Smooth muscle cell (in vitro differentiated cells): ENCODE measurements at regions not wholly inside any gene's neighbourhood (a gene's known extent, or its start where the extent isn't known, plus 50 kb on each side); places are given as distances from the start of the nearest gene placed in this dataset.

Experiments used
- DNase-seq: peaks from one replicate; lab custom pipeline; 2025; ENCODE audit not compliant: unreplicated experiment; lab: John Stamatoyannopoulos, UW
- H2AFZ ChIP-seq: fragments of 200-600 bp; sonication (generic); 2 replicates; pipeline ENCODE4 v1.6.0; 2016; ENCODE audit warnings: antibody characterized with exemption, low read depth, mild to moderate bottlenecking
- H3F3A ChIP-seq: fragments of 200-600 bp; sonication (generic); 2 replicates; pipeline ENCODE4 v1.6.0; 2017; ENCODE audit warnings: antibody characterized with exemption, low read depth
- H3K27ac ChIP-seq: fragments of 200-600 bp; sonication (generic); 2 replicates; pipeline ENCODE4 v1.5.1; 2016; ENCODE audit warnings: low read depth, mild to moderate bottlenecking
- H3K27me3 ChIP-seq: fragments of 200-600 bp; sonication (generic); 2 replicates; pipeline ENCODE4 v1.6.1; 2016; ENCODE audit warnings: low read depth, mild to moderate bottlenecking
- H3K36me3 ChIP-seq: fragments of 200-600 bp; sonication (generic); 2 replicates; pipeline ENCODE4 v1.5.1; 2016; ENCODE audit warnings: low read depth
- H3K4me1 ChIP-seq: fragments of 200-600 bp; sonication (generic); 2 replicates; pipeline ENCODE4 v1.5.1; 2016; ENCODE audit warnings: low read depth
- H3K4me2 ChIP-seq: fragments of 200-600 bp; sonication (generic); 2 replicates; pipeline ENCODE4 v1.6.0; 2016; ENCODE audit warnings: mild to moderate bottlenecking
- H3K4me3 ChIP-seq: fragments of 200-600 bp; sonication (generic); 2 replicates; pipeline ENCODE4 v1.5.1; 2016; ENCODE audit warnings: mild to moderate bottlenecking
- H3K79me2 ChIP-seq: fragments of 200-600 bp; sonication (generic); 2 replicates; pipeline ENCODE4 v1.6.0; 2016; ENCODE audit warnings: low read depth, mild to moderate bottlenecking
- H3K9ac ChIP-seq: fragments of 200-600 bp; sonication (generic); 2 replicates; pipeline ENCODE4 v1.6.0; 2016; ENCODE audit warnings: low read depth
- H3K9me3 ChIP-seq: fragments of 200-600 bp; sonication (generic); replicated peaks from 2 replicates; pipeline ENCODE4 v1.5.1; 2016; ENCODE audit warnings: low read depth
- H4K20me1 ChIP-seq: fragments of 200-600 bp; sonication (generic); 2 replicates; pipeline ENCODE4 v1.6.0; 2016; ENCODE audit warnings: low read depth
- WGBS: methylation state at CpG from one replicate; pipeline ENCODE4 v1.1.7; 2016; ENCODE audit warnings: low lambda C conversion rate; 5-methylcytosine and 5-hydroxymethylcytosine counted together
- TF ChIP-seq, protein P1 (sequence below): fragments of 200-600 bp; sonication (generic); IDR thresholded peaks from 2 replicates; pipeline ENCODE4 v1.5.1; 2017; ENCODE audit warnings: borderline replicate concordance, mild to moderate bottlenecking, antibody characterized with exemption; ENCODE audit not compliant: insufficient read depth, poor library complexity, severe bottlenecking

GRCh38 chr3:31210068-31210645, 315.7 kb upstream of the GADL1 start:
- no peaks in the 10 kb centered on the region for H4K20me1 ChIP-seq
- H3F3A ChIP-seq: no peaks in the 10 kb centered on the region
- DNase-seq: no peak
- H3K4me3 ChIP-seq: no peak overlapping the region
- TF ChIP-seq, protein P1, sequence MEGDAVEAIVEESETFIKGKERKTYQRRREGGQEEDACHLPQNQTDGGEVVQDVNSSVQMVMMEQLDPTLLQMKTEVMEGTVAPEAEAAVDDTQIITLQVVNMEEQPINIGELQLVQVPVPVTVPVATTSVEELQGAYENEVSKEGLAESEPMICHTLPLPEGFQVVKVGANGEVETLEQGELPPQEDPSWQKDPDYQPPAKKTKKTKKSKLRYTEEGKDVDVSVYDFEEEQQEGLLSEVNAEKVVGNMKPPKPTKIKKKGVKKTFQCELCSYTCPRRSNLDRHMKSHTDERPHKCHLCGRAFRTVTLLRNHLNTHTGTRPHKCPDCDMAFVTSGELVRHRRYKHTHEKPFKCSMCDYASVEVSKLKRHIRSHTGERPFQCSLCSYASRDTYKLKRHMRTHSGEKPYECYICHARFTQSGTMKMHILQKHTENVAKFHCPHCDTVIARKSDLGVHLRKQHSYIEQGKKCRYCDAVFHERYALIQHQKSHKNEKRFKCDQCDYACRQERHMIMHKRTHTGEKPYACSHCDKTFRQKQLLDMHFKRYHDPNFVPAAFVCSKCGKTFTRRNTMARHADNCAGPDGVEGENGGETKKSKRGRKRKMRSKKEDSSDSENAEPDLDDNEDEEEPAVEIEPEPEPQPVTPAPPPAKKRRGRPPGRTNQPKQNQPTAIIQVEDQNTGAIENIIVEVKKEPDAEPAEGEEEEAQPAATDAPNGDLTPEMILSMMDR: no peak
- H2AFZ ChIP-seq: no peak overlapping the region
- no peak overlapping the region for H3K9ac ChIP-seq
- no peaks in the 10 kb centered on the region for H3K36me3 ChIP-seq
- no peaks in the 10 kb centered on the region for H3K9me3 ChIP-seq
- no peak overlapping the region for H3K27ac ChIP-seq
- no peaks in the 10 kb centered on the region for H3K79me2 ChIP-seq
- H3K4me2 ChIP-seq: no peak overlapping the region
- 68% methylated on average over 5 of the region's 5 CpGs for WGBS
- peaks cover 5% of the 10 kb centered on the region for H3K4me1 ChIP-seq
- H3K27me3 ChIP-seq: no peaks in the 10 kb centered on the region

DNA sequence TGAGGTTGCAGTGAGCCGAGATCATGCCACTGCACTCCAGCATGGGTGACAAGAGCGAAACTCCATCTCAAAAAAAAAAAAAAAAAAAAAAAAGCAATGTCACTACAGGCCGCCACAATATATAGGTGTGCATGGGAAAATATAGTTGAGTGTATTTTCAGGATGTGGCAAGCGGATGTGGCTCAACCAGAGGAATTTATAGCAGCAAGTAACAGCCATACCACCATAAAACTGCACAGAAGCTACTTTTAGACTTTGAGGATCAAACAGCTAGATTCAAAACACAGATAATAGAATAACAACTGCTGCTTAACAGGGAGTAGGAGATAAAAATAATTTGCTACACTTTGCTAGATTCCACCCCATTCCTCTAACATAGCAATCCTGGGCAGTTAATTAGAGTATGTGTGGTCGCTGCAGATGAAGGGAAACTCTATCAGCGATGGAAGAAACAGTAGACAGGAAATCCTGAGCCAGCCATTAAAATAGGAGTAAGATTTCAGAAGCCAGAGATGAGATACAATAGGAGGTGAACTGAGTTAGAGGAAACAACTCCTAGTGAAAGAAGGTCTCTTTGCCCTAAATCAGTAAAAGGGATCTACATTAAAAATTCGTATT, 318.7 kb upstream of the STT3B start:
- Histone ChIP-seq H3K9me3 (no peaks in the 10 kb centered on the region), H3K79me2 (no peaks in the 10 kb centered on the region), H3K4me2 (no peak overlapping the region), H3K4me1 (peaks cover 5% of the 10 kb centered on the region), H3K4me3 (no peak overlapping the region), H2AFZ (no peak overlapping the region), H3K27me3 (no peaks in the 10 kb centered on the region), H3K9ac (no peak overlapping the region), H4K20me1 (no peaks in the 10 kb centered on the region), H3F3A (no peaks in the 10 kb centered on the region), H3K36me3 (no peaks in the 10 kb centered on the region), H3K27ac (peak overlapping the region; percentile 69)
- 46% methylated on average over 7 of the region's 7 CpGs for WGBS
- TF ChIP-seq, protein P1: no peak
- no peak for DNase-seq

GRCh38 chr3:31218082-31218481, 314.6 kb upstream of the STT3B start:
- no peak for DNase-seq
- Histone ChIP-seq H3K4me1 (peaks cover 5% of the 10 kb centered on the region), H3K36me3 (no peaks in the 10 kb centered on the region), H2AFZ (no peak overlapping the region), H3K4me2 (no peak overlapping the region), H3K9ac (no peak overlapping the region), H4K20me1 (no peaks in the 10 kb centered on the region), H3K27ac (no peak overlapping the region), H3F3A (no peaks in the 10 kb centered on the region), H3K9me3 (no peaks in the 10 kb centered on the region), H3K27me3 (no peaks in the 10 kb centered on the region), H3K4me3 (no peak overlapping the region), H3K79me2 (no peaks in the 10 kb centered on the region)
- whole genome bisulfite sequencing: 93% methylated on average over 3 of the region's 3 CpGs
- TF ChIP-seq, protein P1: no peak
